OCI-M1 (cell line): ENCODE measurements at regions not wholly inside any gene's neighbourhood (a gene's known extent, or its start where the extent isn't known, plus 50 kb on each side); places are given as distances from the start of the nearest gene placed in this dataset.
A peak's percentile ranks its signal among the peaks of the same experiment; 100 is the strongest.

Experiments used
- DNase-seq: peaks from one replicate; lab custom pipeline; 2025; lab: John Stamatoyannopoulos, UW

DNA sequence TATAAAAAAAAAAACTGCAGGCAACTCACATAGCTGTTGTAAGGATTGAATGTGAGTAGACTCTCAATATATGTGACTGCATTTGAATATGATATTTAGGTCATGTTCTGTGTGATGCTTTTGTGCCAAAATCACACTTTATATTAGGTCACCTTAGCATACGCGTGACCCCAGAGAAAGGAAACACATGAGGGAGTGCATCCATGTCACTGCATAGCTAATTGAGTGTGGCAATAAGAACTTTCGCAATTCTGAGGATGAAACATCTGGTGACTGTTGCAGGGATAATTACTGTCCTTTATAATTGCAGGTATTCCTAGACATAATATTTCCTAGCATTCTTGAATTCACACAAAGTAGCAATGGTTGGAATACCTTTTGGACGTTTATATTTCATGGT lies 459.5 kb upstream of the KLF4 start:
- DNase-seq = no peak

DNA sequence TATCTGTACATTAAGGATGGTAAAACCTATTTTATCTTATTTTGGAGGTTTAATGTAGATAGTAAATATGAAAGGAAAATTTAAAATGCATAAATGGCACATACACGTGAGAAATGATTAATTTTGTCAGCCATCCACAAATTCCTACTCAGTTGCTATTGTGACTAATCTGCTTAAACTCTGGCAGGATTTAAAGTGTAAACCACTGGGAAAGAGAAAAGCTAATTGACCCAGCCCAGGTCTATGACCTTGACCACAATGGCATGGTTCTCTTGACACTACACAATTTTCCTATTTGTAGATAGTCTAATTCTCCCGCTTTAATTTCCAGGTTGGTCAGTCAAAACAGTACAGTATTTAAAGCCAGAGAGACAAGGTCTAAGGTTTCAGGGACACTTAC lies 459.0 kb upstream of the KLF4 start:
- no peak for DNase-seq

- no peak for DNase-seq
Observed at GRCh38 chr9:107948086-107948485, 458.5 kb upstream of the KLF4 start.

- DNase-seq = no peak
Observed at GRCh38 chr9:107946364-107947141, 457.0 kb upstream of the KLF4 start.

DNA sequence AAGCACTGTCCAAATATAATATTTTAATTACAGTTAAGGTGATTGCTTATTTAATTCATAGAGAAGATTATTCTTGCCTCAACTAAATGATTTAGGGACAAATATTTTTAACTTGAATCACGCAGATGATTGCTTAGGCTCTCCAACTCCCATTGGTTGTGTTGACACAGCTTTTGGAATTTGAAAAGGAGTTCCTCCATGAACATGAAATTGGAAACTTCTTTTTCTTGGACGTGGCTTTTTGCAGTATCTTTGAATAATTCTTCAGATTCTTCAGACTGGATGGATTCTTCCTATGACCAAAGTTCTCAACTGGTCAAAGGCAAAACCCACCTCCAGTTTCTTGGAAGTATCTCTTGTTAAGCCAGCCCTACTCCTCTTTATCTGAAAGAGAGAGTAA lies 456.4 kb upstream of the KLF4 start:
- no peak for DNase-seq

- DNase-seq = no peak
Observed at GRCh38 chr9:107945493-107945892, 455.9 kb upstream of the KLF4 start.

DNA sequence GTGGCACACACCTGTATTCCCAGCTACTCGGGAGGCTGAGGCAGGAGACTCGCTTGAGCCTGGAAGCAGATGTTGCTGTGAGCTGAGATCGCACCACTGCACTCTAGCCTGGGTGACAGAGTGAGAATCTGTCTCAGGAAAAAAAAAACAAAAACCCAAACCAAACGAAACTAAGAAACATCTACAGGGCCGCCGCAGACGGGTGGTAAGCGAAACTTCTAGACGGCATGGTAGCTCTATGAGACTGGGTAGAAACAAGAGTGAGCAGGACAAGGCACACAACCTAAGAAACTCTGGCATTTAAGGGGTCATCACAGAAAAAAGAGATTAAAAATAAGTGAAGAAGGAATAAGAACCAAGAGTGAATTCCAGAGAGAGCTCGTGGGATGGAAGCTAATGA lies 454.8 kb upstream of the KLF4 start:
- no peak for DNase-seq

GRCh38 chr9:107943901-107944300 lies 454.3 kb upstream of the KLF4 start:
- DNase-seq = no peak

DNA sequence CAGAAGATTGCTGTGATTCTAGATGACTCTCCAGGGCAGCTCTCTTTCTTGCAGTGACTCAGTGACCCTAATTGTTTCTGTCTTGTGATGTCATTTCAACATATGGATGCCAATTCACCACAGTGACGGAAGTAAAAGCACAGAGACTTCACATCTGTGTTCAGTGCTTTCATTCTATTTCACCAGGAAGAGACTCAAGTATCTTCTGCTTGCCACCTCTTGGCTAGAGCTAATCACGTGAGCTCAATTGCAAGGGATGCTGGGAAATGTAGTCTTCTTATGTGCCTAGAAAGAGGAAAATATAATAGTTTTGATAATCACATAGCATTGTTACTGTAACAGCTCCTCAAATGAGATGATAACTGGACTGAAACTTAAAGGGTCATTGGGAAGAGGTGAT lies 453.3 kb upstream of the KLF4 start:
- DNase-seq = peak; percentile 12

GRCh38 chr9:107942291-107942690 lies 452.7 kb upstream of the KLF4 start:
- DNase-seq = no peak

DNA sequence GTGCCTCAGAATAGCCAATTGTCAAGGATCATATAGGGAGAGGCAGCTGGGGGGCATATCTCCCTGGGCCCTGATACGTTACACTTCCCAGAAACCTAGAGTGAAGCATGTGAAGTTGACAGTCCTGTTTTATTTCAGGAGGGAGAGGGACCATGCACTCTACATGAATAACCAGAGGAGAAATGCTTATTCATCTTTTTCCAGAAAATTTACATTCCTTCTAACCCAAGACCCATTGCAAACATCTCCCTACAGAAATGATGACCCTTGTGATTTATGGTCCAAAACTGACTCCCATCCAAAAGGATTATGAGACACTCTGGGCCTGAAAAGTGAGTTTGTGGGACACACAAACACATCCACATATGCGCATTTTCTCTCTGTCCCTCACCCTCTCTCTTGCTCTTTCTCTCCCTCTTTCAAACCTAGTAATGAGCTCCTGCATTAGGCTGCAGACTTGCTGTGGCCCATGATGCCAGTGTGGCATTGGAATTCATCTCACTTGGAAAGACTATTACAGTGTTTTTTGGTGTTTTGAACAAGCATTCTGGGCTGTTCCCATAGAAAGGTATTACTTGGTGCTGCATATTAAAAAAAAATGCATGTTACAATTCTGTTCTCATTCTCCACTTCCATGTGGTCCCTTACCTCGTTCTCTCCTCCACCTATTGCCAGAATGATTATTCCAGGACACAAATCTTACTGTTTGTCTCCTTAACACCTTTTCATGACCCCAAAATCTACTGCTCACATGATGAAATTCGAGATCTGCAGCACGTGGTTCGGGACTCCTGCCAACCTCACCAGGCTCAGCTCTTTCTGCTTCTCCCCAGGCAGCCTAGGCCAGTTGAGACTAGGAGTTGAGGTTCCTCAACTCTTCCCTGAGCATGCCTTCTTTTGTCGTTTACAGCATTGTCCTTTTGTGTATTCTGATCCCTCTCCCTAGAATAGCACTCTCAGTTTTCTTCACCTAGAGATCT lies 451.3 kb upstream of the KLF4 start:
- no peak for DNase-seq

- no peak for DNase-seq
Observed at GRCh38 chr9:107938801-107939386, 449.3 kb upstream of the KLF4 start.

- DNase-seq = no peak
Observed at GRCh38 chr9:107935931-107936330, 446.4 kb upstream of the KLF4 start.

- no peak for DNase-seq
Observed at GRCh38 chr9:107933516-107933915, 443.9 kb upstream of the KLF4 start.

DNA sequence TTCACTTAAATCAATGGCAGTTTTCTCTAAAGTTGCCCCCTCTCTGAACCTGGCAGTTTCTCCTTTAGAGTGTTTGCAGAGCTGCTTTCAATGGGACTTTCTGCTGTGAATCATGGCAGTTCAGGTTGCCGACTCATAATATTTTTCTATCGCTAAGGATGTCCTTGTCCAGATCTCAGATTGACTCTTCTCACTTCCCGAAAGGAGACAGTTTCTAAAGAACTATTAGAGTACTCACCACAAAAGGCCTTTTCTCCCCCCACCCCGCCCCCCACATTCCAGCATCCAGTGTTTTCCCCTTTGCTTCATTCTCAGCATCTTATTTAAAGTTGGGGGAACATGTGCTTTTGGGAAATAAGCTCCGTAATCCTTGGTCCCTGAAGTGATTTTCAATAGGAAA lies 443.5 kb upstream of the KLF4 start:
- DNase-seq = no peak

GRCh38 chr9:107932601-107933000 lies 443.0 kb upstream of the KLF4 start:
- no peak for DNase-seq

DNA sequence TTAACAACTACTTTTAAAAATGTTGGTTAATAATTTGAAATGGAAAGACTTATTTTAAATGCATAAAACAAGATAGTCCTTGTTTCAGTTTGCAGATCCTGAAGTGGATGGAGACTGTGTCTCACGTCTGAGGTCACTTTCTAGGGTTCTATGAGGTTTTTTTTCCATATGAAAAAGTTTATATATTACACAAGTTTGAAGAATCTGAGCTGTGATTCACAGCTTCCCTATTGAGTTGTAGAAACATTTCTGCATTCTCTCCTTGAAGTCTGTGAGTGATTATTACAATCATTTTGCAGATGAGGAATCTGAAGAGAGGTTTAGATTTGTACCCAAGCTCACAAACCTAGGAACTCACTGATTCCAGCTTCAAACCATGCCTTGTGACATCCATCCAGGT lies 442.5 kb upstream of the KLF4 start:
- DNase-seq = no peak

DNA sequence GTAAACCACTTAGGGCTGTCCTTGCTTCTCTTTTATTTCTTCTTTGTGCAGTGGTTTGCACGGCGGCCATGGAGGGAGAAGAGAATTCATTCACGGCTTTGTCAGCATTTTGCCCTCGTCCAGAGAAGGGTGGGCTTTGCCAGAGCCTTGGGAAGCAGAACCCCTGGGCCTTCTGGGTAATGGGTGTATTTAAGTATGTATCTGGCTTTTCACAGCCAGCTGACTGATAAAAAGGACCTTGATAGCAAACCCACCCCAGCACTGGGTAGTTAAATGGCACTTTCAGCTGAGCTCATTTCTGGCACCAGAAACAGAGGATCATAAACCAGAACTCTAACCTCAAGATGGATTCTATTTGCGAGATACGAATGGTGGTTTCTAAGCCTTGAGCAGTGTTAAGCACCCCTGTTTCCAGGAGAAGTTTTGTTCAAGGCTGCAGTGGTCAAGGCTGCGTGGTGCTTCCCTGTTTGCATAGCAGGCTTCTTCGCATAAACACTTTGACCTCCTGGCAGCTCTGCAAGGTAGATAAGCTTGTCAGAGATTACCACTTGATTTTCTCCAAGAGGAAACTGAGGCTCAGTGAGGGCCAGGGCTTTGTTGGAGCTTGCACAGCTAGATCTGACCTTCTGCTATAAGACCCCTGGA lies 441.6 kb upstream of the KLF4 start:
- no peak for DNase-seq

DNA sequence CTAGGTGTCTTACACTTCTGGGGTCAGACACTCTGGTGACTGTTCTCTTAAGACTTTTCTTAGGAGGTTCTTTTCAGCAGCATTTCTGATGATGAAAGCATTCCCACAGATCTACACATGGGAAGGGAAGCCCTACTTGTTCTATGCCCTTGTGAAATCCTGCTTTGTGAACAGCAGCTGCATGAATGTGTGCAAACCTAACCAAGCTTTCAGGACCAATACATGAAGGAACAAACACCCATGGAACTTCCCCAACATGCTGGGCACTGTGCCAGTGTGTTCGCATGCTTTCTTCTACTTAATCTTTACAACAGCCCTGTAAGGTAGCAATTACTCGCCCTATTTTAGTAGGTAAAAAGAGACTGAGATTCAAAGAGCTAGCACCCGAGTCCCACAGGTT lies 439.9 kb upstream of the KLF4 start:
- peak; percentile 4 for DNase-seq

- DNase-seq = no peak
Observed at GRCh38 chr9:107928701-107929371, 439.3 kb upstream of the KLF4 start.

DNA sequence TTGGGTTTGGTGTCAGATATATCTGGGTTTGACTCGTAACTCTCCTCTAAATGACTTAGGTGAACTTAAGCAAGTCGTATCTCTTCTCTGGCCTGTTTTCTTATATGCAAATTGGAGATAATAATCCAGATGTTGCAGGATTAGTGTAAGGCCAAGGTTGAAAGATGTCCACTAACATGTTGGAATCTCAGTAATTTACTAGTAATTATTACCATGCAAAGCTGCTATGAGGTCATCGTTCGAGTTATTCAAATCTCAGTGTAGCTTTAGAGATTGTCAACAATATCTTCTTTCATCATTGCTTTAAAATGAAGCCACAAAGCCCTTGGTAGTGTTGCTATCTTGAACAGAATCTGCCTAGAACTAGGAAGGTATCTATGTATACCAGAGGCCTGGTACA lies 437.7 kb upstream of the KLF4 start:
- no peak for DNase-seq
